Colonic mucosa (tissue), 4 donors: ENCODE measurements at regions not wholly inside any gene's neighbourhood (a gene's known extent, or its start where the extent isn't known, plus 50 kb on each side); places are given as distances from the start of the nearest gene placed in this dataset.

Source experiments
- DNase-seq: peaks from one replicate; pipeline ENCODE4 v3.0.0-alpha.2; 2020
- H3K27ac ChIP-seq: fragments of 200-600 bp; one replicate; pipeline ENCODE4 v1.8.0; 2021
- H3K27me3 ChIP-seq: fragments of 200-600 bp; one replicate; pipeline ENCODE4 v1.8.0; 2021
- H3K36me3 ChIP-seq: fragments of 200-600 bp; one replicate; pipeline ENCODE4 v1.8.0; 2021
- H3K4me1 ChIP-seq: fragments of 200-600 bp; one replicate; pipeline ENCODE4 v1.8.0; 2021; ENCODE audit warnings: mild to moderate bottlenecking
- H3K4me3 ChIP-seq: fragments of 200-600 bp; one replicate; pipeline ENCODE4 v1.8.0; 2021
- H3K9ac ChIP-seq, 2 donors: one replicate each; pipeline ENCODE4 v1.7.0; 2013; ENCODE audit warnings: control low read depth in 2 of 2, low read depth in 2 of 2, low read length in 2 of 2
- H3K9me3 ChIP-seq: fragments of 200-600 bp; one replicate; pipeline ENCODE4 v1.8.0; 2021
- intact Hi-C: fragments of 100-400 bp; cut with DNase I; formaldehyde crosslinking; loops from one replicate; pipeline ENCODE4 v1.14.1; 2022
- TF ChIP-seq, protein P1 (sequence below): fragments of 200-600 bp; IDR thresholded peaks from one replicate; pipeline ENCODE4 v1.8.0; 2022; ENCODE audit warnings: antibody characterized with exemption, mild to moderate bottlenecking
- donor health status: healthy.
- donor health status: DM: no; HTN: no; CAD: no.
- donor health status: DM: no; HTN: no; CAD: no.

DNA sequence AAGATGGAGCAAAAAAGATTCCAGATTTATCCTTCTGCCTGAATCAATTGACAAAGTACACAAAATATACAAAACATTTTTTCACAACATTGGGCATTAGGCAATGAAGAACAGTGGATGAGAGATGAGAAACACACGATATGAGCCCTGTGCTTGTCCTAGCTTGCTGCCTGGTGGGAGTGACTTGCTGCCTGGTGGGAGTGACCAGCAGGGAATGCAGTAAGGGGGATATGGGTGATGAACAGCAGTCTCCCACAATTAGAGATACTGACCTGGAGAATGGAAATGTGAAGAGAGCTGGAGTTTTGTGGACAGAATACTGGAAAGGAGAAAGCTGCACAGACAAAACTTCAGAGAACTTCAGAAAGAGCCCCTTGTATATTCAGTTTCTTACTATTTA, 629.4 kb upstream of the FRG1 start:
- H3K4me1 ChIP-seq: no peaks in the 10 kb centered on the region
- H3K27ac ChIP-seq: no peak overlapping the region
- TF ChIP-seq, protein P1, sequence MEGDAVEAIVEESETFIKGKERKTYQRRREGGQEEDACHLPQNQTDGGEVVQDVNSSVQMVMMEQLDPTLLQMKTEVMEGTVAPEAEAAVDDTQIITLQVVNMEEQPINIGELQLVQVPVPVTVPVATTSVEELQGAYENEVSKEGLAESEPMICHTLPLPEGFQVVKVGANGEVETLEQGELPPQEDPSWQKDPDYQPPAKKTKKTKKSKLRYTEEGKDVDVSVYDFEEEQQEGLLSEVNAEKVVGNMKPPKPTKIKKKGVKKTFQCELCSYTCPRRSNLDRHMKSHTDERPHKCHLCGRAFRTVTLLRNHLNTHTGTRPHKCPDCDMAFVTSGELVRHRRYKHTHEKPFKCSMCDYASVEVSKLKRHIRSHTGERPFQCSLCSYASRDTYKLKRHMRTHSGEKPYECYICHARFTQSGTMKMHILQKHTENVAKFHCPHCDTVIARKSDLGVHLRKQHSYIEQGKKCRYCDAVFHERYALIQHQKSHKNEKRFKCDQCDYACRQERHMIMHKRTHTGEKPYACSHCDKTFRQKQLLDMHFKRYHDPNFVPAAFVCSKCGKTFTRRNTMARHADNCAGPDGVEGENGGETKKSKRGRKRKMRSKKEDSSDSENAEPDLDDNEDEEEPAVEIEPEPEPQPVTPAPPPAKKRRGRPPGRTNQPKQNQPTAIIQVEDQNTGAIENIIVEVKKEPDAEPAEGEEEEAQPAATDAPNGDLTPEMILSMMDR: no peak
- H3K27me3 ChIP-seq: no peaks in the 10 kb centered on the region
- DNase-seq: no peak
- H3K9ac ChIP-seq: no peak overlapping the region
- intact Hi-C loops: no loop called here
- H3K9me3 ChIP-seq: no peaks in the 10 kb centered on the region
- H3K4me3 ChIP-seq: no peak overlapping the region
- H3K36me3 ChIP-seq: no peaks in the 10 kb centered on the region

DNA sequence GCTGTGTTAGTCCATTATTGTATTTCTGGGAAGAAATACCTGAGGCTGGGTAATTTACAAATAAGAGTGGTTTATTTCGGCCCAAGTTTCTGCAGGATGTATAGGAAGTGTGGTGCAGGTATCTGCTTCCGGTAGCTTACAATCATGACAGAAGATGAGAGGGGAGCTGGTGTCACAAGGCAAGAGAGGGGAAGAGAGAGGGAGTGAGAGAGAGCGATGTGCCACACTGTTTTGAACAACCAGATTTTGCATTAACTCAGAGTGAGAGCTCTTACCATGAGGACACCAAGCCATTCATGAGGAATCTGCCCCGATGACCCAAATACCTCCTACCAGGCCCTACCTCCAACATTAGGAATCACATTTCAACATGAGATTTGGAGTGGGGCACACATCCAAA, 627.6 kb upstream of the FRG1 start:
- H3K36me3 ChIP-seq: no peaks in the 10 kb centered on the region
- TF ChIP-seq, protein P1: no peak
- no peak overlapping the region for H3K4me3 ChIP-seq
- no peak for DNase-seq
- H3K4me1 ChIP-seq: no peaks in the 10 kb centered on the region
- H3K27ac ChIP-seq: no peak overlapping the region
- H3K9me3 ChIP-seq: no peaks in the 10 kb centered on the region
- H3K9ac ChIP-seq: no peak overlapping the region
- no peaks in the 10 kb centered on the region for H3K27me3 ChIP-seq
- intact Hi-C loops: no loop called here

DNA sequence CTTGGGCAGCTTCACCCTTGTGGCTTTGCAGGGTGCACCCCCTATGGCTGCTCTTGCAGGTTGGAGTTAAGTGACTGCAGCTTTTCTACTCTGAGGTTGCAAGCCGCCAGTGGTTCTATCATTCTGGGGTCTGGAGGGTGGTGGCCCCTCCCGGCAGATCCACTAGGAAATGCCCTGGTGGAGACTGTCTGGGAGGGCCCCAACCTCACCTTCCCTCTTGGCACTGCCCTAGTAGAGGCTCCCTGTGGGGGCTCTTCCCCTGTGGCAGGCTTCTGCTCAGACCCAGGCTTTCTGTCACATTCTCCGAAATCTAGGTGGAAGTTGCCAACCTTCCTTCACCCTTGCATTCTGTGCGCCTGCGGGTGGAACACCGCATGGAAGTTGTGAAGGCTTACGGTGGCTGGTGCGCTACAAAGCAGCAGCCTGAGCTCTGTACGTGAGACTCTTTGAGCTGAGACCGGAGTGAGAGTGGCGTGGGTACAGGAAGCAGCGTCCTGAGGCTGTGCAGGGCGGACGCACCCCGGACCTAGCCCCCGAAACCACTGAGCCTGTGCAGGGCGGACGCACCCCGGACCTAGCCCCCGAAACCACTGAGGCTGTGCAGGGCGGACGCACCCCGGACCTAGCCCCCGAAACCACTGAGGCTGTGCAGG, 626.7 kb upstream of the FRG1 start:
- Histone ChIP-seq H3K4me1 (no peaks in the 10 kb centered on the region), H3K27me3 (no peaks in the 10 kb centered on the region), H3K36me3 (no peaks in the 10 kb centered on the region), H3K4me3 (no peak overlapping the region), H3K27ac (no peak overlapping the region), H3K9ac (no peak overlapping the region), H3K9me3 (no peaks in the 10 kb centered on the region)
- no peak for DNase-seq
- TF ChIP-seq, protein P1: no peak
- intact Hi-C loops: no loop called here

DNA sequence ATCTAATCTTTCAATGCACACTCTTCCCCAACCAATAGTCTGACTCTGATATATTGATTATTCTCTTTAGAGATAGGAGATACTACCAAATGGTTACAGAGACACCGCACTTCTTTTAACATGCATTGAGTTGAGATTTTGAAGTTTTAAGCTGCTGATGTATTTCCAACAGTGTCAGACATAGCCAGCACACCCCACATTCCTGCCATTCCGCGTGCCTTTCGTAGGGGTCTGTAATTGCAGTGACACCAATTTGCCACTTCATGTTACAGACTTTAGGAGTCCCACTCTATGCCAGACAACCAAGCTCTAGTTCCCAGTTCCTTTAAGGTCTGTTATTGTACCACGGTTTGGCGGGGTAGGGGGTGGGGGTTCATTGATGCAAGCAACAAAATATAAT, 618.2 kb upstream of the FRG1 start:
- Histone ChIP-seq H3K4me3 (no peak overlapping the region), H3K27me3 (no peaks in the 10 kb centered on the region), H3K27ac (no peak overlapping the region), H3K36me3 (no peaks in the 10 kb centered on the region), H3K9me3 (no peaks in the 10 kb centered on the region), H3K9ac (no peak overlapping the region), H3K4me1 (no peaks in the 10 kb centered on the region)
- DNase-seq: no peak
- intact Hi-C loops: no loop called here
- TF ChIP-seq, protein P1: no peak

DNA sequence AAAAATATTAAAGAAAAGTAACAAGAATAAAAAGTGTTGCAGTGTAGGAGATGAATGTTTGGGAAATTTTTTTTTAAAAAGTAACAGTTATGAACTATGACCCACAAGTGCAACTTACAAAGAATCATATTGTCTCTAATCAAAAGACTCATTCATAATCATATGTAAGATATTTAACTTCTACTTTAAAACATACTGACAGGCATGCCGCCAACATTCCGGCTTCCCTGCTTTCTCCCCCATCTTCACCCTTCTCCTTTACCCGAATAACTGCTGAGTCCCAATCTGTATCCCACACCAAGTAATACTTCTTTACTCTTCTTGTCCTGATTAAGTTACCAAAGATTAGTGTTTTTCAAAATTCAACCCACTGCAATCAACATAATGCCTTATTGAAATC, 598.8 kb upstream of the FRG1 start:
- no peak overlapping the region for H3K4me3 ChIP-seq
- no peak overlapping the region for H3K27ac ChIP-seq
- no peaks in the 10 kb centered on the region for H3K4me1 ChIP-seq
- no peak overlapping the region for H3K9ac ChIP-seq
- no peak for DNase-seq
- no peaks in the 10 kb centered on the region for H3K9me3 ChIP-seq
- H3K36me3 ChIP-seq: no peaks in the 10 kb centered on the region
- intact Hi-C loops: no loop called here
- no peaks in the 10 kb centered on the region for H3K27me3 ChIP-seq
- TF ChIP-seq, protein P1: no peak
